GM21717 (cell line): ENCODE measurements at regions not wholly inside any gene's neighbourhood (a gene's known extent, or its start where the extent isn't known, plus 50 kb on each side); places are given as distances from the start of the nearest gene placed in this dataset.

Experiments used
- ATAC-seq: cut with Tn5 transposase; IDR thresholded peaks from one replicate; pipeline ENCODE4 v1.9.1; 2021; ENCODE audit warnings: mild to moderate bottlenecking, moderate library complexity; ENCODE audit not compliant: unreplicated experiment

DNA sequence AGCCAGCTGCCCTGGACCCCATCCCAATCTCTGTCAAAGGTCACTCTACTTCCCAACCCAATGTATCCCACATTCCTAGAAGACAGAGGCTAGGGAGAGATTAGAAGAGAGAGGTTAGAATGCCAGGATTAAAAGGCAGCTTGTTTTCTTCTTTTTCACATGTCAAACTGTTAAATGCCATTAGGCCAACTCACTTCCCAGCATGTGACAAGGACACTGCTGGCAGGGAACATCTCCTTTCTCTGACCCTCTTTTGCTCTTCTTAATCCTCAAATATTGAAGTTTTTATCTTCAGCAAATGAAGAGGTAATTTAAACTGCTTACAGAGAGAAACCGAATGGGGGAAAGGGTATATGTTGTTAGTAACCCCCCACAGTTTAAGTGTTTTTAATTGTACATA, 89.1 kb downstream of the BBS10 start:
- no peak for ATAC-seq

- no peak for ATAC-seq
Measured at GRCh38 chr12:76256904-76257303, 91.3 kb downstream of the BBS10 start.

GRCh38 chr12:76256321-76256720, 91.9 kb downstream of the BBS10 start:
- ATAC-seq, result no peak

DNA sequence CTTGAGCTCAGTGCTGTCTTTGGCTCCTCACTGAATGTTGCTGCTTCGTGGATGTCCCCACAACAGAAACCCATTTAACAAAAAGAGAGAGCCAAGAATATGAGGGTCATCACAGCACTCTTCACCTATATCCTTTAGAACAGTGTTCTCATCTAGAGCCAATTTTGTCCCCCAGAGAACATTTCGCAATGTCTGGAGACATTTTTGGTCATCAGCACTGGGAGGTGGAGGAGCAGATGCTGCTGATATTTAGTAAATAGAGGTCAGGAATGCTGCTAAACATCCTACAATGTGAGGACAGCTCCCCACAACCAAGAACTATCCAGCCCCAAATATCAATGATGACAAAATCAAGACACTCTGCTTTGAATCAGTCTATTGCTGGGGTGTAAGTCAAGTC, 92.5 kb downstream of the BBS10 start:
- no peak for ATAC-seq

GRCh38 chr12:76255281-76255680, 92.9 kb downstream of the BBS10 start:
- no peak for ATAC-seq

GRCh38 chr12:76252031-76252430, 96.2 kb downstream of the BBS10 start:
- no peak for ATAC-seq

DNA sequence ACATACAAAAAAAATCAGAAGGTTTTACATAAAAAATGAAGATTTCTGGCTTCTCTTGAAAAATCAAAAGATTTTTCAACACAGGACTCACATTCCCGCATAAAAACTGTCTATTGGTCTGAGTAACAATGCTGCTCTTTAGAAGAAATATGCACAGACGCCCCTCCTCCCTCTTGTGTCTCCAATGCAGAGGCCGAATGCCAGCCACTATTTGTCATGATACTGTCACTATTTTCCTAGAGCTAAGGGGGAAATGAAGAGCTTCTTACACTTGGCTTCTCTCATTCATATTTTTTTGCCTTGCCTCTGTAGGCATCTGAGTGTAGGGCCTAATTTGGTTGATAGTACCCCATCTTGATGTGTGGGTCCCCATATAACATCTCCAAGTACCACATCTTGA, 98.0 kb downstream of the BBS10 start:
- ATAC-seq, result no peak

DNA sequence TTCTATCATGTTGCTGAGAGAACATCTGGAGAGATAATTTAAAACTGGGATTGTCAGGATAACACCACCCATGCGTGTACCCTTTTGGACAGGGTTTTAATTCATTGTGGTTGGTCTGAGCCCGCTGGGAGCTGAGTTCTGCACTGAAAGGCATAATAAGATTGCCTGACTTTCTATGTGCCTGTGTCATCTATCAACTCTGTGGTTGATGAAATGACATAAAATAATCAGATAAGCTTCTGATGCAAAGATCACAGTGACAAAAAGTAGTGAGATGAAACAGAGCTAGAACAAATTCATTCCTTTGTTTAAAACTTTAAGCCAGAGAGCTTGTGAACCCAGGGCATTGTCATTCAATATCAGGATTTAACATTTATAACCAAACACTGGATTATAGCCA, 98.7 kb downstream of the BBS10 start:
- ATAC-seq, result no peak

GRCh38 chr12:76247992-76248391, 100.2 kb downstream of the BBS10 start:
- ATAC-seq, result no peak

DNA sequence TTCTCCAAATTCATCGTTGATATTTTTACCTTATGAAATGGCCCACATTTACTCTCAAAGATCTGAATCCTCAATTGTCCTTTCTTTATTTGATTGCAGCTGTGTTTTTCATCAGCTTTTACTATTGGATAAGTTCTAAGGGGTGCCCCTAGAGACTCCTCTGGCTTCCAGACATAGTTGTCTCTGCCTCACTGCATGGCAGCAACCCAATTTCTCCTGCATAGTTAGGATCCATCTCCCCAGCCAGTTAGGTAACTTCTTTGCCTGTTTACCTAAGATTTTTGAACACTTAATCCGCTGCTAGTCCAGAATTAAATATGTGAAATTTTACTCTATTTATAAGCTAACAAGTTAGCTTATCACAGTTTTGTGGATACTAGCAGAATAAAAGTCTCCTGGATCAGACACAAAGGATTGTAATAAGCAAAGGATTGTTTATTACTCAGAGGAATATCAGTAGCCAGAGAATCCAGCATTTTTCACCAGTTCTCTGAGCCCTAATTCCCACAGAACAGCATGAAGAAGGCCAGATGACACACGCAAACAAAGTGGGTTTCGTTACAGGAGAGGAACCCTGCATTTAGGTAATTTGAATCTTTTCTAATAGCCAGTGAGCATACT, 101.1 kb downstream of the BBS10 start:
- ATAC-seq, result no peak

GRCh38 chr12:76246611-76247010, 101.6 kb downstream of the BBS10 start:
- no peak for ATAC-seq

- ATAC-seq, result no peak
Measured at GRCh38 chr12:76244300-76244699, 103.9 kb downstream of the BBS10 start.

DNA sequence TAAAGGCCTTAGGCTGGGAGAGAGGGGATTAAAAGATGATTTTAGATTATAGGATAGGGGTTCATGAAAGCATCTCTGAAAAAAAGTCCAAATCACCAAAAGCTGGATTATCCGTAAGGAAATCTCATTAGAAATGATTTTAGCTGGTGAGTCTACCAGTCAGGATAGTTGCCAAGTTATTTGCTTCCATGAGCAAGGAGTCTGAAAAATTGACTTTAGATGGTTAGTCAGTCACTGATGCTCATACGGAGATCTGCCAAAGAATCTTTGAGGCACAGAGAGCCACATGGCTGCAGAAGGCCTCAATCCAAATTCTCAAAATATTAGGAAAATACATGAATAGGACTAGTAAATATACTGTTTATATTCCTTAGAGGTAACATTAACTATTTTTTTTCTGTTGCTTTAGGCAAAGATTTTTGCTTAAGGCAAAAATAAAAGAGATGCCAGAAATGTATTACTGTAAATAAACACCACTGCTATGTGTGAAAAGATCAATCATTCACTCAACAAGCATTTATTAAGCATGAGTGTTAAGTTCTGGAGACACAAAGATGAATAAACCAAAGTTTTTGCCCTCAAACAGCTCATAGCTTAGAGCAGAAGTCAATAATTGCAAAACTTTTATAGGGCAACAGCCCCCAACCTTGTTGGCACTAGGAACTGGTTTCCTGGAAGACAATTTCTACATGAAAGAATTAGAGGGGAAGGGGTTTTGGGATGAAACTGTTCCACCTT, 105.2 kb downstream of the BBS10 start:
- no peak for ATAC-seq

DNA sequence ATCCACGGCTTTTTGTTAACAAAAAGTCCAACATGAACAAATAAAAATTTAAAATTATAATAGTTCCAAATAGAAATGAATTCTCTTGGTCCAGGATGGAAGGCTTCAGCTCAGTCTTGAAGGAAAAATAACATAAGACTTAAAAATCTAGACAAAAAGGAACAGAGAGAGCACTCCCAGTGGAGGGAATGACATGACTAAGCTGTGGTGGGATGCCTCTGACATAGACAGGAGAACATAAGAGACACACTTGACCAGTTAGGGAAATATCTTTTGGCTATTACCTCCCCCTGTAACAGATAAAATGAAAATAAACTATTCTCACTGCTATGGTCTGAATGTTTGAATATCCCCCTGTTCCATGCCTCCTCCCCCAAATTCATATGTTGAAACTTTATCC, 106.8 kb downstream of the BBS10 start:
- ATAC-seq, result no peak

DNA sequence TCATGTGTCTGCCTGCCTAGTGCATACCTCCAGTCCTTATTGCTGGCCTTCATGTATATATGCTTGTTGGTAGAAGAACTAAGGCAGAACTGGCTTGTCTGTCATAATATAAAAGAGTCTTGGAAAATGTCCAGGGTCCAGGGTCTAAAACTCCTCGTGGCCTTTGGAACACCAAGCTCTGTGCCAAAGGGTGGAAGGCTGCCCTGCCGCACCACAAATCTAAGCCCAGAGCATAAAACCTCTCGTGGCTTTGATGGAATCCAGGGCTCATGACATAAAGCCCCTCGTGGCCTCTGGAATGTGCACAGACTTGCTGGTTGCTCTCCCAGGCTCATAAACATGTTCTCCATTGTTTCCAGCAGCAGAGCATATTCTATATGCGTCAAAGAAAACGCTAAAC, 107.9 kb downstream of the BBS10 start:
- no peak for ATAC-seq

GRCh38 chr12:76238688-76239087, 109.5 kb downstream of the BBS10 start:
- ATAC-seq, result no peak

DNA sequence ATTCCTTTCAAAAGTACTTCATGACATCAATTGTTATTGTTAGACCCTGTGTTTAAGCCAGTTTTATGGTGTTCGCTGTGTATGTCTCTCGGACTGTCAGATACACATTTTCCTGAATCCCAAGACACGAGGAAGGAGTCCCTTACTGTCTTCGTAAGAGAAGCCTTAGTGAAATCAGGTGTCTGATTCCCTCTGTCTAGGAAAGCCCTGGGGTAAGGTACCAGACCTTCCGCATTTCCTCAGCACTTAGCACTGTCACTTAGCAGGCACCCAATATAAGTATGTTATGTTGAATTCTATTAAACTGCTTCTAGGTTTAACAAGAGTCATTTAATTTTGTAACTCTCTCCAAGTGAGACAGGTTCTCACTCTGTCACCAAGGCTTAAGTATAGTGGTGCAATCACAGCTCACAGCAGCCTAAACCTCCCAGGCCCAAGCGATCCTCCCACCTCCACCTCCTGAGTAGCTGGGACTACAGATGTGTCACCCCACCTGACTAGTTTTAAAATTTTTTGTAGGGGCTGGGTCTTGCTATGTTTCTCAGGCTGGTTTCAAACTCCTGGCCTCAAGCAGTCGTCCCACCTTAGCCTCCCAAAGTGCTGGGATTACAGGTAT, 111.0 kb downstream of the BBS10 start:
- ATAC-seq, result no peak

DNA sequence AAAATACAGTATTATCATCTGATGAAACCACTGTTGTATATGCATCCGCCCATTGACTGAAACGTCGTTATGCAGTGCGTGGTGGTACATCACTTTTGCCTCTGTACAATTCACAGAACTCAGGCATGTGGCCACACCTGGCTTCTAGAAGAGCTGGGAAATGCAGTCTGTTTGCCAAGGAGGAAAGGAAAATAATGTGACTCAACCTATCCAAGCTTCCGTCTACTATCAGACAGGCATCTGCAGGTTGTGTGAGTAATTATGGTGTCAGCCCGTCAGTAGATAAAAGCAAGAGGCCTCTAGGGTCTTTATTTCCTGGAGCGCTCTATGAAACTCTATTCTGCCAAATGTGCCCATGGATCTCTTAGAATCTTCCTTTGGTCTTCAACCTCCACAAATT, 111.6 kb downstream of the BBS10 start:
- no peak for ATAC-seq

- ATAC-seq, result no peak
Measured at GRCh38 chr12:76234741-76235140, 113.5 kb downstream of the BBS10 start.

- ATAC-seq, result no peak
Measured at GRCh38 chr12:76232013-76232412, 116.2 kb downstream of the BBS10 start.

DNA sequence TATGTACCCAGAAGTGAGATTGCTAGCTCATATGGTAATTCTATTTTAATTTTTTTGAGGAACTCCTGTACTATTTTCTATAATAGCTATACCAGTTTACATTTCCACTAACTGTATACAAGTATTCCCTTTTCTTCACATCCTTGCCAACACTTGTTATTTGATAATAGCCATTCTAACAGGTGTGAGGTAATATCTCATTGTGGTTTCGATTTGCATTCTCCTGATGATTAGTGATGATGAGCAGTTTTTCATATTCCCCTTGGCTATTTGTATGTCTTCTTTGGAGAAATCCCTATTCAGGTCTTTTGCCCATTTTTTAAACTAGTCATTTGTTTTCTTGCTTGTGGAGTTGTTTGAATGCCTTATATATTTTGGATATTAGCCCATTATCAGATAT, 121.3 kb downstream of the BBS10 start:
- ATAC-seq, result no peak

- ATAC-seq, result no peak
Measured at GRCh38 chr12:76226397-76226796, 121.8 kb downstream of the BBS10 start.
